ENCODE measurements at regions not wholly inside any gene's neighbourhood (a gene's known extent, or its start where the extent isn't known, plus 50 kb on each side); places are given as distances from the start of the nearest gene placed in this dataset.

GRCh38 chr9:89801341-89801740 is 196.5 kb downstream of the GADD45G start:
- DNase-seq (ENCODE audit: low read depth in 1 of 2, low spot score in 2 of 2) (no peak), FAIRE-seq (no peak)
- H3K4me2 ChIP-seq (ENCODE audit: insufficient read depth in 1 of 2, low read depth in 2 of 2, low read length in 2 of 2): no peak overlapping the region
- H3K23me2 ChIP-seq (ENCODE audit: low read depth, low read length): no peaks in the 10 kb centered on the region
- POLR2A ChIA-PET (ENCODE audit: partially characterized antibody): no interaction called here
- no peak overlapping the region for H3K56ac ChIP-seq (replicated peaks; ENCODE audit: insufficient read length, low read depth, low read length)
- no peaks in the 10 kb centered on the region for H3K9me3 ChIP-seq (ENCODE audit: insufficient read depth in 2 of 2, low read depth in 1 of 2, low read length in 1 of 2)
- no peaks in the 10 kb centered on the region for H3K79me2 ChIP-seq (ENCODE audit: control insufficient read depth in 1 of 2, insufficient read depth in 2 of 2, low read length in 2 of 2)
- no peak overlapping the region for H2BK15ac ChIP-seq (ENCODE audit: low read length)
- WGBS, 2 experiments (ENCODE audit: extremely low coverage in 1 of 2, insufficient coverage in 1 of 2, insufficient read length in 1 of 2, insufficient replicate concordance in 2 of 2, low coverage in 1 of 2, low lambda C conversion rate in 2 of 2, missing lambda C conversion rate in 1 of 2): 82% methylated on average over 4 of the region's 4 CpGs; no CpG with 5 or more reads in 1 of the 2 experiments
- no peak overlapping the region for H4K8ac ChIP-seq (ENCODE audit: extremely low read depth, insufficient read depth, low read length)
- H3K4me1 ChIP-seq (replicated peaks in 1 of 4; ENCODE audit: control insufficient read depth in 3 of 4, insufficient read depth in 4 of 4, low read length in 3 of 4): peaks cover 2 to 9% (median 6%) of the 10 kb centered on the region in 4 experiments; a peak in 6 of 7 replicates
- no peak overlapping the region for H3K27ac ChIP-seq (ENCODE audit: low read depth, low read length)
- no peak overlapping the region for H2BK12ac ChIP-seq (ENCODE audit: low read depth, low read length)
- H3K4me3 ChIP-seq (ENCODE audit: extremely low read depth in 1 of 4, insufficient read depth in 2 of 4, low read depth in 3 of 4, low read length in 4 of 4): no peak overlapping the region
- no peak overlapping the region for H3K18ac ChIP-seq (ENCODE audit: extremely low read depth, low read length)
- H3K79me1 ChIP-seq (ENCODE audit: low read depth, low read length): no peaks in the 10 kb centered on the region
- H3K14ac ChIP-seq (ENCODE audit: insufficient read length): no peak overlapping the region
- no peaks in the 10 kb centered on the region for H4K20me1 ChIP-seq (replicated peaks in 1 of 2; ENCODE audit: control insufficient read depth in 1 of 2, insufficient read depth in 2 of 2, low read length in 2 of 2)
- H4K91ac ChIP-seq (replicated peaks; ENCODE audit: insufficient read length, low read length): no peak overlapping the region
- H3K9ac ChIP-seq (replicated peaks in 1 of 4; ENCODE audit: extremely low read depth in 1 of 4, low read depth in 3 of 4, low read length in 3 of 4): no peak overlapping the region
- H3K23ac ChIP-seq (ENCODE audit: insufficient read length): no peak overlapping the region
- no peak overlapping the region for H4K5ac ChIP-seq (ENCODE audit: insufficient read length, low read depth, low read length)
- no peaks in the 10 kb centered on the region for H3K27me3 ChIP-seq (replicated peaks in 1 of 4; ENCODE audit: control insufficient read depth in 3 of 4, extremely low read depth in 1 of 4, insufficient read depth in 3 of 4, low read length in 3 of 4)
- H3K4ac ChIP-seq (replicated peaks; ENCODE audit: insufficient read length, low read depth, low read length): no peak overlapping the region
- H2BK20ac ChIP-seq (ENCODE audit: low read length): no peak overlapping the region
- H2BK120ac ChIP-seq (replicated peaks; ENCODE audit: low read depth, low read length): no peak overlapping the region
- no peak overlapping the region for H2BK5ac ChIP-seq (ENCODE audit: low read depth, low read length)
- no peak overlapping the region for H2AK5ac ChIP-seq (ENCODE audit: low read depth, low read length)
- H3K36me3 ChIP-seq (ENCODE audit: control insufficient read depth in 2 of 4, insufficient read depth in 4 of 4, low read length in 3 of 4): no peaks in the 10 kb centered on the region; a peak in 1 of 8 replicates
- CTCF ChIA-PET (ENCODE audit: partially characterized antibody): interaction anchor here (1.4 to 2.4 kb wide), 4 partner anchors 9 to 298 kb away, joined by 3 to 8 read pairs (median 5); no protein-coding TSS in a partner anchor
- no peak overlapping the region for H2AFZ ChIP-seq (ENCODE audit: low read length)
- no peak for TF ChIP-seq E2F6 (IDR thresholded peaks at IDR 0.05)
- TF ChIP-seq TAF7 (optimal IDR thresholded peaks at IDR 0.05; ENCODE audit: borderline replicate concordance, low read depth, low read length): no peak
- no peak for TF ChIP-seq TBP (IDR thresholded peaks at IDR 0.05; ENCODE audit: low read depth, low read length)
- no peak for TF ChIP-seq ATF2 (IDR thresholded peaks at IDR 0.05; ENCODE audit: low read length)
- TF ChIP-seq SIRT6 (IDR thresholded peaks at IDR 0.05; ENCODE audit: low read length): no peak
- TF ChIP-seq SUZ12 (IDR thresholded peaks at IDR 0.05; ENCODE audit: low read length): no peak
- no peak for TF ChIP-seq YY1 (IDR thresholded peaks at IDR 0.05; ENCODE audit: low read depth, low read length)
- no peak for TF ChIP-seq TCF12 (IDR thresholded peaks at IDR 0.05; ENCODE audit: low read depth, low read length)
- TF ChIP-seq RAD21 (IDR thresholded peaks at IDR 0.05 in 1 of 2, conservative IDR thresholded peaks at IDR 0.05 in 1 of 2; ENCODE audit: low read depth in 2 of 2, low read length in 2 of 2): no peak
- no peak for TF ChIP-seq MAX (IDR thresholded peaks at IDR 0.05)
- TF ChIP-seq SP4 (IDR thresholded peaks at IDR 0.05; ENCODE audit: low read length): no peak
- TF ChIP-seq GABPA (IDR thresholded peaks at IDR 0.05; ENCODE audit: borderline replicate concordance, insufficient read depth, low read length): no peak
- no peak for TF ChIP-seq SIX5 (IDR thresholded peaks at IDR 0.05; ENCODE audit: low read depth, low read length)

All from H1 (cell line).